Esophagus squamous epithelium (tissue), 4 donors: ENCODE measurements at regions not wholly inside any gene's neighbourhood (a gene's known extent, or its start where the extent isn't known, plus 50 kb on each side); places are given as distances from the start of the nearest gene placed in this dataset.

ENCODE experiments used
- POLR2A ChIP-seq, 4 donors: fragments of 450-650 bp; IDR thresholded peaks; one replicate each; pipeline ENCODE4 v1.6.1; 2017; ENCODE audit warnings: antibody characterized with exemption in 4 of 4, mild to moderate bottlenecking in 4 of 4, moderate library complexity in 3 of 4
- TF ChIP-seq, protein P1 (sequence below), 6 experiments: fragments of 450-650 bp in 4 of 6; fragments of 200-600 bp in 2 of 6; sonication (generic) in 2 of 6; IDR thresholded peaks; one replicate each; pipeline ENCODE4 v1.5.1; 2016 to 2019; ENCODE audit warnings: antibody characterized with exemption in 6 of 6, mild to moderate bottlenecking in 4 of 6, moderate library complexity in 4 of 6

DNA sequence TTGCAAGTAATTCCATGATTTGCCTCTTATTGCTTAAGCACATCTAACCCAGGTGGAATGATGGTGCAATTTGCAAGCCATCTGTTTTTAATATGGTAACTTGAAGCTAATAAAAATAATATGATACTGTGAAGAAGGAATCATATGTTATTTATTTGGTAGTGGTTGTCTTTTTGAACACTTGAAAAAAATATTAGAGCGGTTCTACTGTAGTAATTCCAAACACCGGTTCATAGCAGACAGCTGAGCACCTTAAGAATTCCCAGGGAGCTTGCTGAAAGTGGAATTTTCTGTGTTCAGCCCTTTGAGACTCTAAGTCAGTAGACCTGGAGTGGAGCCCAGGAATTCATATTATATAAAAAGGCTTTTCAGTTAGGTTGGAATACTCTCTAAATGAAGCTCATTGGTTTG is 687.4 kb downstream of the EDEM1 start:
- no peak for TF ChIP-seq POLR2A (IDR thresholded peaks at IDR 0.05)
- TF ChIP-seq, protein P1, sequence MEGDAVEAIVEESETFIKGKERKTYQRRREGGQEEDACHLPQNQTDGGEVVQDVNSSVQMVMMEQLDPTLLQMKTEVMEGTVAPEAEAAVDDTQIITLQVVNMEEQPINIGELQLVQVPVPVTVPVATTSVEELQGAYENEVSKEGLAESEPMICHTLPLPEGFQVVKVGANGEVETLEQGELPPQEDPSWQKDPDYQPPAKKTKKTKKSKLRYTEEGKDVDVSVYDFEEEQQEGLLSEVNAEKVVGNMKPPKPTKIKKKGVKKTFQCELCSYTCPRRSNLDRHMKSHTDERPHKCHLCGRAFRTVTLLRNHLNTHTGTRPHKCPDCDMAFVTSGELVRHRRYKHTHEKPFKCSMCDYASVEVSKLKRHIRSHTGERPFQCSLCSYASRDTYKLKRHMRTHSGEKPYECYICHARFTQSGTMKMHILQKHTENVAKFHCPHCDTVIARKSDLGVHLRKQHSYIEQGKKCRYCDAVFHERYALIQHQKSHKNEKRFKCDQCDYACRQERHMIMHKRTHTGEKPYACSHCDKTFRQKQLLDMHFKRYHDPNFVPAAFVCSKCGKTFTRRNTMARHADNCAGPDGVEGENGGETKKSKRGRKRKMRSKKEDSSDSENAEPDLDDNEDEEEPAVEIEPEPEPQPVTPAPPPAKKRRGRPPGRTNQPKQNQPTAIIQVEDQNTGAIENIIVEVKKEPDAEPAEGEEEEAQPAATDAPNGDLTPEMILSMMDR (IDR thresholded peaks at IDR 0.05): no peak
